ENCODE measurements at regions not wholly inside any gene's neighbourhood (a gene's known extent, or its start where the extent isn't known, plus 50 kb on each side); places are given as distances from the start of the nearest gene placed in this dataset.

DNA sequence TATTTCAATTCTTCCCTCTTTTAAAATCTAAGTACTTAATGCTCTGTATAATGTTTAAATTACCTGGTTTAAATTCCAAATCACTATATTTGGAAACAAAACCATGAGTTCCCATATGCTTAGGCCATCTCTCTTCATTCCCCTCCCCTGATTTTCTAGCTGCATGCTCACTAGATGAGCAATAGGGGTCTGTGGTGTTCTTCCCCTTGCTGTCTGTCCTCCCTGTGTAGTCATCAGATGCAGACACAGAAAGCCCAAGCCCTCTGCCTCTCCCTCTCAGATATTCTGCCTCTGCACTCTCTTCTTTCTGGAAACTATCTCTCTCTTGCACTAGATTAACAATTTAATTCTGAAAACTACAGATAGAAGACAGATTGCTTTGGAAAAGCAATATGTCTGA, 1730.2 kb downstream of the OLFM4 start:
- H3K79me2 ChIP-seq (ENCODE audit: control insufficient read depth, insufficient read depth, low read length) = no peaks in the 10 kb centered on the region
- no peaks in the 10 kb centered on the region for H3K9me1 ChIP-seq (replicated peaks; ENCODE audit: control insufficient read depth, extremely low read depth, insufficient read depth, low read length)
- CTCF ChIA-PET = no interaction called here
- H2AFZ ChIP-seq (ENCODE audit: low read depth, low read length) = no peak overlapping the region
- H3K9me3 ChIP-seq (replicated peaks; ENCODE audit: control insufficient read depth, insufficient read depth, low read length) = peaks cover 8% of the 10 kb centered on the region
- BruUV-seq (replicated peaks) = no TSS peak
- H3K27me3 ChIP-seq (ENCODE audit: control insufficient read depth in 2 of 2, insufficient read depth in 2 of 2, low read length in 2 of 2) = no peaks in the 10 kb centered on the region
- no peak overlapping the region for H3K9ac ChIP-seq (replicated peaks; ENCODE audit: extremely low read depth, insufficient read depth, low read length)
- no peak for TF ChIP-seq JUN (IDR thresholded peaks at IDR 0.05; ENCODE audit: borderline replicate concordance, insufficient read depth, insufficient read length, low read depth)
- no peak for TF ChIP-seq POLR2A (IDR thresholded peaks at IDR 0.05; ENCODE audit: low read depth, low read length)
- TF ChIP-seq MAX (IDR thresholded peaks at IDR 0.05; ENCODE audit: insufficient read depth, insufficient read length) = no peak
- TF ChIP-seq EZH2 (IDR thresholded peaks at IDR 0.05; ENCODE audit: borderline replicate concordance, low read depth, low read length, severe bottlenecking) = no peak
- TF ChIP-seq, protein P1, sequence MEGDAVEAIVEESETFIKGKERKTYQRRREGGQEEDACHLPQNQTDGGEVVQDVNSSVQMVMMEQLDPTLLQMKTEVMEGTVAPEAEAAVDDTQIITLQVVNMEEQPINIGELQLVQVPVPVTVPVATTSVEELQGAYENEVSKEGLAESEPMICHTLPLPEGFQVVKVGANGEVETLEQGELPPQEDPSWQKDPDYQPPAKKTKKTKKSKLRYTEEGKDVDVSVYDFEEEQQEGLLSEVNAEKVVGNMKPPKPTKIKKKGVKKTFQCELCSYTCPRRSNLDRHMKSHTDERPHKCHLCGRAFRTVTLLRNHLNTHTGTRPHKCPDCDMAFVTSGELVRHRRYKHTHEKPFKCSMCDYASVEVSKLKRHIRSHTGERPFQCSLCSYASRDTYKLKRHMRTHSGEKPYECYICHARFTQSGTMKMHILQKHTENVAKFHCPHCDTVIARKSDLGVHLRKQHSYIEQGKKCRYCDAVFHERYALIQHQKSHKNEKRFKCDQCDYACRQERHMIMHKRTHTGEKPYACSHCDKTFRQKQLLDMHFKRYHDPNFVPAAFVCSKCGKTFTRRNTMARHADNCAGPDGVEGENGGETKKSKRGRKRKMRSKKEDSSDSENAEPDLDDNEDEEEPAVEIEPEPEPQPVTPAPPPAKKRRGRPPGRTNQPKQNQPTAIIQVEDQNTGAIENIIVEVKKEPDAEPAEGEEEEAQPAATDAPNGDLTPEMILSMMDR (IDR thresholded peaks at IDR 0.05; ENCODE audit: extremely low read depth in 1 of 2, insufficient read depth in 1 of 2, low read depth in 1 of 2, low read length in 2 of 2) = no peak
- TF ChIP-seq MYC (IDR thresholded peaks at IDR 0.05; ENCODE audit: low read depth, low read length) = no peak
- no peak for TF ChIP-seq FOS (IDR thresholded peaks at IDR 0.05; ENCODE audit: borderline replicate concordance, insufficient read depth, low read length)
- no peak for TF ChIP-seq POLR2AphosphoS5 (IDR thresholded peaks at IDR 0.05; ENCODE audit: insufficient read depth, low read depth, low read length)
- TF ChIP-seq GATA2 (IDR thresholded peaks at IDR 0.05; ENCODE audit: insufficient read depth, insufficient read length, low read depth, low read length) = no peak
- intact Hi-C loops (cut with micrococcal nuclease) = no loop called here
- POLR2A ChIA-PET = no interaction called here
- H3K4me2 ChIP-seq (ENCODE audit: insufficient read depth, low read length) = no peak overlapping the region
- H4K20me1 ChIP-seq (replicated peaks; ENCODE audit: control insufficient read depth, extremely low read depth, insufficient read depth, low read length) = no peaks in the 10 kb centered on the region
- no peak for DNase-seq (ENCODE audit: low read depth, low spot score)
- H3K27ac ChIP-seq (ENCODE audit: insufficient read depth, low read depth, low read length) = no peak overlapping the region
- H3K4me3 ChIP-seq (replicated peaks in 1 of 3; ENCODE audit: insufficient read depth in 1 of 3, low read depth in 1 of 3, low read length in 3 of 3) = no peak overlapping the region
- H3K36me3 ChIP-seq (ENCODE audit: control insufficient read depth in 2 of 2, extremely low read depth in 1 of 2, insufficient read depth in 2 of 2, low read length in 2 of 2) = no peaks in the 10 kb centered on the region
- no peaks in the 10 kb centered on the region for H3K4me1 ChIP-seq (ENCODE audit: control insufficient read depth, extremely low read depth, insufficient read depth, low read length)
- dilution Hi-C loops (cut with MboI; ENCODE audit: extremely low pct_ligation_motif_present, low sequenced_read_pairs) = no loop called here
- no peak for FAIRE-seq
